VCaP (cell line): ENCODE measurements at regions not wholly inside any gene's neighbourhood (a gene's known extent, or its start where the extent isn't known, plus 50 kb on each side); places are given as distances from the start of the nearest gene placed in this dataset.
"Not testable (repeated sequence)": the region's sequence is repeated elsewhere in the genome, so short reads cannot be mapped to it uniquely, and the experiment has no call there.

Experiments used
- H3K27ac ChIP-seq: fragments of 450-650 bp; 2 replicates; pipeline ENCODE4 v1.5.1; 2017
- TF ChIP-seq, protein P1 (sequence below): fragments of 450-650 bp; conservative IDR thresholded peaks from 2 replicates; pipeline ENCODE4 v1.5.1; 2017; ENCODE audit warnings: mild to moderate bottlenecking, moderate library complexity

DNA sequence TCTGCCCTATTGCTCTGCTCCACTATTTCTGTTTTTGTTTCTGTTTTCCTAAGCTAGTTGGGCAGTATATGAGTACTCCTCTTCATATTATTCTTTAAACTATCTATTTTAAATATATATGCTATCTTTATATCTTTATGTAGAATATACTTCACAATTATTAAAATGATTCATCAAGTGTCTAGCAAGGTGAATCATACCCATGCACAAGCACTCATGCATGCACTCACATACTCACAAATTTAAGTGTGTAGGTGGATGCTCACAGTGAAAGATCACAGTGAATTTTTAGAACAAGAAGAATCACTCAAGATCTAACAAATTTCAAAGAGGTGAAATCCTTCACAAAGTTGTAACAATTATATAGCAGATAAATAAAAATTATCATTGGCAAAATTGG lies 435.6 kb upstream of the SLITRK5 start:
- H3K27ac ChIP-seq, result no peak overlapping the region
- TF ChIP-seq, protein P1, sequence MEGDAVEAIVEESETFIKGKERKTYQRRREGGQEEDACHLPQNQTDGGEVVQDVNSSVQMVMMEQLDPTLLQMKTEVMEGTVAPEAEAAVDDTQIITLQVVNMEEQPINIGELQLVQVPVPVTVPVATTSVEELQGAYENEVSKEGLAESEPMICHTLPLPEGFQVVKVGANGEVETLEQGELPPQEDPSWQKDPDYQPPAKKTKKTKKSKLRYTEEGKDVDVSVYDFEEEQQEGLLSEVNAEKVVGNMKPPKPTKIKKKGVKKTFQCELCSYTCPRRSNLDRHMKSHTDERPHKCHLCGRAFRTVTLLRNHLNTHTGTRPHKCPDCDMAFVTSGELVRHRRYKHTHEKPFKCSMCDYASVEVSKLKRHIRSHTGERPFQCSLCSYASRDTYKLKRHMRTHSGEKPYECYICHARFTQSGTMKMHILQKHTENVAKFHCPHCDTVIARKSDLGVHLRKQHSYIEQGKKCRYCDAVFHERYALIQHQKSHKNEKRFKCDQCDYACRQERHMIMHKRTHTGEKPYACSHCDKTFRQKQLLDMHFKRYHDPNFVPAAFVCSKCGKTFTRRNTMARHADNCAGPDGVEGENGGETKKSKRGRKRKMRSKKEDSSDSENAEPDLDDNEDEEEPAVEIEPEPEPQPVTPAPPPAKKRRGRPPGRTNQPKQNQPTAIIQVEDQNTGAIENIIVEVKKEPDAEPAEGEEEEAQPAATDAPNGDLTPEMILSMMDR, result no peak

- no peak overlapping the region for H3K27ac ChIP-seq
- TF ChIP-seq, protein P1, result no peak
Measured at GRCh38 chr13:87244256-87244890, 426.8 kb upstream of the SLITRK5 start.

DNA sequence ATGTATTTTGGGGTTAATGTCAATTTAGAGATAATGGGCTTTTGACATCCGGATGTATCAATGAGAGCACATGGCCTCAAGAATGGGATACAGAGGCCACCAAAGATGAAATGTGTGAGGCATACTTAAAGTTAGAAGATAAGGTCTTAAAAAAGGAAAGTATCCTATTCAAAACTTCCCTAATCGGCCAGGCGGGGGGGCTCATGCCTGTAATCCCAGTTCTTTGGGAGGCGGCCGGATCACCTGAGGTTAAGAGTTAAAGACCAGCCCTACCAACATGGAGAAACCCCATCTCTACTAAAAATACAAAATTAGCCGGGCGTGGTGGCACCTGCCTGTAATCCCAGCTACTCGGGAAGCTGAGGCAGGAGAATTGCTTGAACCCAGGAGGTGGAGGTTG lies 421.3 kb upstream of the SLITRK5 start:
- H3K27ac ChIP-seq, result not testable (repeated sequence)

DNA sequence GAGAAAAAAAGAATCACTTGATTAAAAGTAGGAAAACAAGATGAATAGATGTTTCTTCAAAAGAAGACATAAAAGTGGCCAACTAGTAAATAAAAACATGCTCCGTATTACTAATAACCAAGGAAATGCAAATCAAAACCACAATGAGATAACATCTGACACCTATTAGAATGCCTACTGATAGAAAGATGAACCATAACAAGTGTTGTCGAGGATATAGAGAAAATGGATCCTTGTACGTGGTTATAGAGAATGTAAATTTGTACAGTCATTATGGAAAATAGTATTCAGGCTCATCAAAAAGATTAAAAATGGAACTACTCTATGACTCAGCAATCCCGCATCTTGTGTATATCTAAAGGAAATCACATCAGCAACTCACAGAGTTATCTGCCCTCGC lies 415.8 kb upstream of the SLITRK5 start:
- TF ChIP-seq, protein P1, result no peak
- H3K27ac ChIP-seq, result no peak overlapping the region

DNA sequence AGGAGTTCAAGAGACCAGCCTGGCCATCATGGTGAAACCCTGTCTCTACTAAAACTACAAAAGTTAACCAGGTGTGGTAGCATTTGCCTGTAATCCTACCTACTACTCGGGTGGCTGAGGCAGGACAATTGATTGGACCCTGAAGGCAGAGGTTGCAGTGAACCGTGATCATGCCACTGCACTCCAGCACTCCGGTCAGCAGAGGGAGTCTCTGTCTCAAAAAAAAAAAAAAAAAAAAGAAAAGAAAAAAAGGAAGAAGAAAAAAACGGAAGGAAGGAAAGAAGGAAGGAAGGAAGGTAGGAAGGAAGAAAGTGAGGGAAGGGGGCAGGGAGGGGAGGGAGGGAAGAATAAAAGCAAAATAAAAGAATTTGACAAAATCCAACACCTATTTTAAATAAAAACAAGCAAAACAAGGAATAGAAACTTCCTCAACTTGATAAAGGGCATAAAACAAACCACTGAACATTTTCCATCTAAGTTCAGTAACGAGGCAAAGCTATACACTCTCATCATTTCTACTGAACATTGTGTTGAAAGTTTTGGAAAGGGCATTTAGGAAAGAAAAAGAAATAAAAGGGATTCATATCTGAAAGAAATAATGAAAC lies 411.6 kb upstream of the SLITRK5 start:
- TF ChIP-seq, protein P1, result peak; percentile 66

DNA sequence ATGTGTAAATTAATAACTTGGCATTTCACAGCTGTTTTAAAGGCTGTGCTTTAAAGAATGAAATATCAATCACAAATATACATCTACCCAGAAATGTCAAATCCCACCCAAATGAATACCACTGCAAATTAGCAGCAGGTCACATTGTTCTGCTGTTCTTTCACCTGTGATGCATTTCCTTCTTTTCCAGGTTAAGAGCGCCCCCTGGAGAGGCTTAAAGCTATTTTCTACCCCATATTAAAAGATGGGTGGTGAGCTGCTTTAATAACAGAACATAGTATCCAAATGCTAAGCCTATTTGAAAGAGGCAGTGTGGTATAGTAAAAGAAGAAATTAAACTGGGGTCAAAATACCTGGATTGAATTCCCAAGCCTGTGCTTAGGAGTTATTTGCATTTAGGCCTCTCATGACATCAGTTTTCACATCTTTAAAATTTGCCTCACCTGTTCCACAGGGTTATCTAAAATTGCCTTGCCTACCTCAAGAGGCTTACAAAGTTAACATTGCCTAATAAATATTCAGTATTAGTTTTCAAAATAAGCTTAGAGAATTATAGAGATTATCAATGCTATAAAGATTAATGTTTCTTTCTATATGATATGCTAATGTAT lies 396.9 kb upstream of the SLITRK5 start:
- TF ChIP-seq, protein P1, result peak; percentile 83
- H3K27ac ChIP-seq, result no peak overlapping the region

More for the DNA sequence above, 411.6 kb upstream of the SLITRK5 start:
- no peak overlapping the region for H3K27ac ChIP-seq

DNA sequence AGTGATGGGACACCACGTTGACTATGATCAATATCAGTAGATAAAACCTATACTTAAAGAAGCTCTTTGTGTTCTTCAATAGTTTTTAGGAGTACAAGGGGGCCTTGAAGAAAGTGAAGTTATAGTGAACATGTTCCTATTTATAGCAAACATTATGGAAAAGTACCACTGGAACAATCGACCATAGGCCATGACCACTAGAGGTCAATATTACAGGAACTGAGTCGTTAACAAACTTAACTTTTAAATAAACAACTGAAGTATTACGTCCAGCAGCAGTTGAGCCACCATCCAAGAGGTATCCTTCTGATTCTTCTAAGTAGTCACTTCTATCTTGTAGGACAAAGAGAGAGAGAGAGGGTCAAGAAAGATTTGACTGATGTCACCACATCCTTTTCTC lies 391.0 kb upstream of the SLITRK5 start:
- H3K27ac ChIP-seq, result no peak overlapping the region
- TF ChIP-seq, protein P1, result peak; percentile 35

- no peak overlapping the region for H3K27ac ChIP-seq
- TF ChIP-seq, protein P1, result no peak
Measured at GRCh38 chr13:87287721-87288120, 383.4 kb upstream of the SLITRK5 start.
